HEK293T (cell line): ENCODE measurements at regions not wholly inside any gene's neighbourhood (a gene's known extent, or its start where the extent isn't known, plus 50 kb on each side); places are given as distances from the start of the nearest gene placed in this dataset.

Source experiments
- CTCF ChIA-PET: fragments of 350-600 bp; formaldehyde crosslinking; extraction: SDS; loops from one replicate; lab custom pipeline; 2021; ENCODE audit warnings: antibody characterized with exemption, inconsistent platforms; lab: Yijun Ruan, JAX
- POLR2A ChIA-PET: fragments of 350-600 bp; formaldehyde crosslinking; extraction: SDS; loops from one replicate; lab custom pipeline; 2020; ENCODE audit warnings: antibody characterized with exemption, inconsistent platforms; lab: Yijun Ruan, JAX
- DNase-seq: peaks from one replicate; pipeline ENCODE4 v3.0.0; 2012; ENCODE audit warnings: mixed read lengths; ENCODE audit errors: extremely low spot score
- ARNT ChIP-seq: fragments of 450-650 bp; IDR thresholded peaks from 2 replicates; pipeline ENCODE4 v1.6.1; 2017; ENCODE audit warnings: mild to moderate bottlenecking
- BHLHE40 ChIP-seq: fragments of 450-650 bp; IDR thresholded peaks from 2 replicates; pipeline ENCODE4 v1.6.1; 2016; ENCODE audit warnings: mild to moderate bottlenecking, moderate library complexity, borderline replicate concordance
- CTBP1 ChIP-seq: fragments of 450-650 bp; IDR thresholded peaks from 2 replicates; pipeline ENCODE4 v1.6.1; 2016; ENCODE audit warnings: borderline replicate concordance
- ELF4 ChIP-seq: fragments of 450-650 bp; IDR thresholded peaks from 2 replicates; pipeline ENCODE4 v1.6.1; 2017; ENCODE audit warnings: antibody characterized with exemption
- FOXA1 ChIP-seq: fragments of 450-650 bp; IDR thresholded peaks from 2 replicates; pipeline ENCODE4 v1.6.1; 2016; ENCODE audit warnings: mild to moderate bottlenecking
- FOXK2 ChIP-seq: fragments of 450-650 bp; IDR thresholded peaks from 2 replicates; pipeline ENCODE4 v1.6.1; 2016; ENCODE audit warnings: mild to moderate bottlenecking
- FOXM1 ChIP-seq: fragments of 450-650 bp; IDR thresholded peaks from 2 replicates; pipeline ENCODE4 v1.6.1; 2017; ENCODE audit warnings: mild to moderate bottlenecking, borderline replicate concordance
- HDGF ChIP-seq: fragments of 450-650 bp; IDR thresholded peaks from 2 replicates; pipeline ENCODE4 v1.6.1; 2017; ENCODE audit warnings: antibody characterized with exemption, borderline replicate concordance
- L3MBTL2 ChIP-seq: fragments of 450-650 bp; conservative IDR thresholded peaks from 2 replicates; pipeline ENCODE4 v1.6.1; 2016; ENCODE audit warnings: mild to moderate bottlenecking
- LEF1 ChIP-seq: fragments of 450-650 bp; IDR thresholded peaks from 2 replicates; pipeline ENCODE4 v1.6.1; 2017; ENCODE audit warnings: mild to moderate bottlenecking, borderline replicate concordance
- NFRKB ChIP-seq: fragments of 450-650 bp; IDR thresholded peaks from 2 replicates; pipeline ENCODE4 v1.6.1; 2016; ENCODE audit warnings: mild to moderate bottlenecking, moderate library complexity
- PKNOX1 ChIP-seq: fragments of 450-650 bp; IDR thresholded peaks from 2 replicates; pipeline ENCODE4 v1.6.1; 2016
- SP1 ChIP-seq: fragments of 450-650 bp; IDR thresholded peaks from 2 replicates; pipeline ENCODE4 v1.6.1; 2017
- SUZ12 ChIP-seq: fragments of 450-650 bp; IDR thresholded peaks from 2 replicates; pipeline ENCODE4 v1.6.1; 2016; ENCODE audit warnings: mild to moderate bottlenecking
- TARDBP ChIP-seq: fragments of 450-650 bp; IDR thresholded peaks from 2 replicates; pipeline ENCODE4 v1.6.1; 2016
- ZNF384 ChIP-seq: fragments of 450-650 bp; IDR thresholded peaks from 2 replicates; pipeline ENCODE4 v1.6.1; 2016

DNA sequence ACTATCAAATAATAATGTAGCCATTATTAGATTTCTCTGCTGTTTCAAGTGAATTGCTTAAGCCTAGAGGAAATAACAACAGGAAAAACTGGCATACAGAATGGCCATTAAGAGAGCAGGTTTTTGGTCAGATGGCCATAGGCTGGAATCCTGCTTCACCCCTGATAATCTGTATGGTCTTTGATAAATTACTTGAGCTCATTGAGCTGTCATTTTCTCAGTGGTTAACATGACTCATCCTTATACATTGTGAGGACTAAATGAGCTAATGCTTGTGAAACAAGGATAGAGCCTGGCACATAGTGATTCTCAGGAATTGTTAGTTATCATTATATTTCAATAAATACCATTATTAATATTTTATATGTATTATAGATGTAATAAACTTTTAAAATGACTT, 516.5 kb downstream of the KIF4B start:
- POLR2A ChIA-PET, result no interaction called here
- no peak for DNase-seq

GRCh38 chr5:155532621-155533311, 519.2 kb downstream of the KIF4B start:
- CTCF ChIA-PET, result interaction anchor here (0.6 kb wide), 1 partner anchor 8 kb away, joined by 3 read pairs; no protein-coding TSS in a partner anchor
- no peak for DNase-seq
- POLR2A ChIA-PET, result no interaction called here
- no peak for TF ChIP-seq L3MBTL2
- TF ChIP-seq TARDBP, result no peak
- no peak for TF ChIP-seq ELF4
- no peak for TF ChIP-seq PKNOX1

More for the DNA sequence above, 516.5 kb downstream of the KIF4B start:
- TF ChIP-seq HDGF (no peak), LEF1 (no peak), FOXA1 (no peak), SUZ12 (no peak), CTBP1 (no peak), PKNOX1 (no peak), NFRKB (no peak), L3MBTL2 (no peak), ARNT (no peak), TARDBP (no peak), BHLHE40 (no peak), FOXK2 (no peak), ELF4 (no peak), FOXM1 (no peak), SP1 (no peak), ZNF384 (no peak)
- CTCF ChIA-PET, result no interaction called here

GRCh38 chr5:155540000-155540595, 526.5 kb downstream of the KIF4B start:
- POLR2A ChIA-PET, result no interaction called here
- DNase-seq, result no peak
- CTCF ChIA-PET, result no interaction called here
- TF ChIP-seq ZNF384 (no peak), PKNOX1 (no peak), LEF1 (no peak), CTBP1 (no peak), BHLHE40 (no peak)

GRCh38 chr5:155546075-155546474, 532.5 kb downstream of the KIF4B start:
- CTCF ChIA-PET, result no interaction called here

GRCh38 chr5:155554500-155554899, 540.9 kb downstream of the KIF4B start:
- no peak for DNase-seq
- TF ChIP-seq L3MBTL2 (no peak), HDGF (no peak), NFRKB (no peak), TARDBP (no peak), FOXA1 (no peak), ARNT (no peak), PKNOX1 (no peak)
- ChIA-PET POLR2A (no interaction called here), CTCF (no interaction called here)

More at GRCh38 chr5:155546075-155546474, 532.5 kb downstream of the KIF4B start:
- POLR2A ChIA-PET, result no interaction called here
- no peak for DNase-seq
- no peak for TF ChIP-seq FOXA1
- no peak for TF ChIP-seq FOXK2
- TF ChIP-seq NFRKB, result no peak
- no peak for TF ChIP-seq TARDBP
- TF ChIP-seq HDGF, result no peak
- TF ChIP-seq L3MBTL2, result no peak
- TF ChIP-seq SP1, result no peak
- no peak for TF ChIP-seq ZNF384
- no peak for TF ChIP-seq FOXM1

- TF ChIP-seq FOXA1, result no peak
- no peak for TF ChIP-seq ZNF384
- no peak for TF ChIP-seq TARDBP
- TF ChIP-seq FOXK2, result no peak
- TF ChIP-seq L3MBTL2, result no peak
- no peak for TF ChIP-seq ELF4
- no peak for TF ChIP-seq HDGF
- TF ChIP-seq NFRKB, result no peak
- no peak for TF ChIP-seq BHLHE40
- ChIA-PET CTCF (no interaction called here), POLR2A (no interaction called here)
- no peak for DNase-seq
Measured at GRCh38 chr5:155556222-155556621, 542.7 kb downstream of the KIF4B start.
